ENCODE measurements at regions not wholly inside any gene's neighbourhood (a gene's known extent, or its start where the extent isn't known, plus 50 kb on each side); places are given as distances from the start of the nearest gene placed in this dataset.

DNA sequence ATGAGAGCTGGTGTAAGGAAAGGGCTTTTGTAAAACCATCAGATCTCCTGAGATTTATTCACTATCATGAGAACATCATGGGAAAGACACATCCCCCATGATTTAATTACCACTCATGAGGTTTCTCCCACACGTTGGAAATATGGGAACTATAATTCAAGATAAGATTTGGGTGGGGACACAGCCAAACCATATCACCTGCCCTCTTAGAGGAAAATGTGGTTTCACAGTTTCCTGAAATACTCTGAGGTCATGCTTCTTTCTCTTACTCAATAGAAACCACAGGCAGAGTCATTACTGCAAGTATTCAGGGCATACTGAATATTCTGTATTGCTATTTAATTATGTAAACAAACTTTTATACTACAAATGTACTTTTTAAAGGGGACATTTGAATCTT is 1453.3 kb downstream of the PCDH18 start:
- Histone ChIP-seq H3K4me3 (no peak overlapping the region), H3K9me3 (no peaks in the 10 kb centered on the region), H3K27me3 (no peaks in the 10 kb centered on the region), H3K27ac (no peak overlapping the region), H3K36me3 (no peaks in the 10 kb centered on the region), H3K4me1 (no peaks in the 10 kb centered on the region)
- TF ChIP-seq EP300 (IDR thresholded peaks at IDR 0.05): no peak
- TF ChIP-seq, protein P1, sequence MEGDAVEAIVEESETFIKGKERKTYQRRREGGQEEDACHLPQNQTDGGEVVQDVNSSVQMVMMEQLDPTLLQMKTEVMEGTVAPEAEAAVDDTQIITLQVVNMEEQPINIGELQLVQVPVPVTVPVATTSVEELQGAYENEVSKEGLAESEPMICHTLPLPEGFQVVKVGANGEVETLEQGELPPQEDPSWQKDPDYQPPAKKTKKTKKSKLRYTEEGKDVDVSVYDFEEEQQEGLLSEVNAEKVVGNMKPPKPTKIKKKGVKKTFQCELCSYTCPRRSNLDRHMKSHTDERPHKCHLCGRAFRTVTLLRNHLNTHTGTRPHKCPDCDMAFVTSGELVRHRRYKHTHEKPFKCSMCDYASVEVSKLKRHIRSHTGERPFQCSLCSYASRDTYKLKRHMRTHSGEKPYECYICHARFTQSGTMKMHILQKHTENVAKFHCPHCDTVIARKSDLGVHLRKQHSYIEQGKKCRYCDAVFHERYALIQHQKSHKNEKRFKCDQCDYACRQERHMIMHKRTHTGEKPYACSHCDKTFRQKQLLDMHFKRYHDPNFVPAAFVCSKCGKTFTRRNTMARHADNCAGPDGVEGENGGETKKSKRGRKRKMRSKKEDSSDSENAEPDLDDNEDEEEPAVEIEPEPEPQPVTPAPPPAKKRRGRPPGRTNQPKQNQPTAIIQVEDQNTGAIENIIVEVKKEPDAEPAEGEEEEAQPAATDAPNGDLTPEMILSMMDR (IDR thresholded peaks at IDR 0.05): no peak
- no peak for TF ChIP-seq POLR2A (IDR thresholded peaks at IDR 0.05)
- TF ChIP-seq POLR2AphosphoS5 (IDR thresholded peaks at IDR 0.05): no peak
- intact Hi-C loops (cut with DNase I): no loop called here
- no peak for DNase-seq
- WGBS, 2 donors: 2 to 20% methylated on average over 1 of the region's 1 CpG

DNA sequence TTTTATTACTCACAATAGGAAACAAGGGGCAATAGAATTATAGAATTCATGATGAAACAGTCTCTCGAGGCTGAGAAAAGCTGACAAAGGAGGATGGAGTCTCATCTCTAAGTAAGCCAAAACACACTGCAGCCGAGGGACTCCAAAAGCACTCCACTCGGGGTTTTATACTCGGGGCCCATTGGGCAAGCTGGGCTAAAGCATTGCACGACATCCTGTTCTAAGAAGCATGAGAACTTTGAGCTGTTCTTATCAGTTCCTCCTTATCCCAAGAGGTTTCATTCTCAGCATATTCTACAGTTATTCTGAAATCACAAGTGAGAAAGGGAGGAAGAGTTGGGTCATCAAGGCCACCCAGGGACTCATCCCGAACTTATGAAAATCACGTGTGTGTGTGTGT is 1475.5 kb downstream of the PCDH18 start:
- 68 to 85% methylated on average over 7 of the region's 7 CpGs for WGBS, 2 donors
- DNase-seq: no peak
- intact Hi-C loops (cut with DNase I): no loop called here
- Histone ChIP-seq H3K36me3 (no peaks in the 10 kb centered on the region), H3K27me3 (no peaks in the 10 kb centered on the region), H3K27ac (no peak overlapping the region), H3K4me3 (no peak overlapping the region), H3K4me1 (no peaks in the 10 kb centered on the region), H3K9me3 (no peaks in the 10 kb centered on the region)
- TF ChIP-seq POLR2A (IDR thresholded peaks at IDR 0.05) (no peak), EP300 (IDR thresholded peaks at IDR 0.05) (no peak), POLR2AphosphoS5 (IDR thresholded peaks at IDR 0.05) (no peak)
- TF ChIP-seq, protein P1 (IDR thresholded peaks at IDR 0.05): no peak

DNA sequence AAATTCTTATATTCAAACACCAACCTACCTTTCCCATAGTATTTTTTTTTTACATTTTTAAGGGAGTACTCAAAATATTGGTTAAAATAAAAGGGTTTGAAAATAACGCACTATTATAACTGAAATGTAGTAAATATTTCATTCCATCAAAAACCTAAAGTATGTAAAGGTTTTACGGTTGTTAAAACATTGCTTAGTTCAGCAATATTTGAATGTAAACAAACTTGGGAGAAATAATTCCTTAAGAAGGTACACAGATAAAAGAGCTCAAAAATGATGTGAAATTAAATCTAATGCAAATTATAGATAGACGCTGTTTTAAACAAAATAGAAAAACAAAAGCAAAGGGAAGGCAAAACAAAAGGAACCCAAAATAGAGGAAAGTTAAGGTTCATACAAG is 1476.9 kb downstream of the PCDH18 start:
- H3K4me1 ChIP-seq: no peaks in the 10 kb centered on the region
- no peak overlapping the region for H3K4me3 ChIP-seq
- no peaks in the 10 kb centered on the region for H3K36me3 ChIP-seq
- H3K27ac ChIP-seq: no peak overlapping the region
- no peak for DNase-seq
- H3K27me3 ChIP-seq: no peaks in the 10 kb centered on the region
- no peaks in the 10 kb centered on the region for H3K9me3 ChIP-seq
- WGBS, 2 donors: 86 to 93% methylated on average over 3 of the region's 3 CpGs
- TF ChIP-seq EP300 (IDR thresholded peaks at IDR 0.05) (no peak), POLR2A (IDR thresholded peaks at IDR 0.05) (no peak), POLR2AphosphoS5 (IDR thresholded peaks at IDR 0.05) (no peak)
- TF ChIP-seq, protein P1 (IDR thresholded peaks at IDR 0.05): no peak
- intact Hi-C loops (cut with DNase I): no loop called here

DNA sequence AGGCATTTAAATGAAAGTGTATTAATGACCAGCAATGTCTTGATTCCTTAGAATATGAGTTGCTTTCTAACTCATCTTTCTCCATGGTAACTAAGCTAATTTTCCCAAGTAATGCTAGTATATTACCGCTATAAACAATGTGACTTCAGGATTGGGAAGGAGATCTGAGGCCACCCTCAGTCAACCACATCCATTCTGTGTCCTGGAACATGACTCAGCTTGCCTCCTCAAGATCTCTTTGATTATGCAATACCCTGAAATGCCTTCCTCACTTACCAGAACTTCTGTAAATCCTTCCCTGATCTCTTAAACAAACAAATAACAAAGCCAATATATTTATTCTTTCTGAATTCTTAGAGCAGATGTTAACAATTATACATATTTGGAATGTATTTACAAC is 1495.5 kb downstream of the PCDH18 start:
- Histone ChIP-seq H3K4me1 (no peaks in the 10 kb centered on the region), H3K4me3 (no peak overlapping the region), H3K27me3 (no peaks in the 10 kb centered on the region), H3K9me3 (no peaks in the 10 kb centered on the region), H3K27ac (no peak overlapping the region), H3K36me3 (no peaks in the 10 kb centered on the region)
- TF ChIP-seq POLR2AphosphoS5 (IDR thresholded peaks at IDR 0.05) (no peak), POLR2A (IDR thresholded peaks at IDR 0.05) (no peak), EP300 (IDR thresholded peaks at IDR 0.05) (no peak)
- TF ChIP-seq, protein P1 (IDR thresholded peaks at IDR 0.05): no peak
- DNase-seq: no peak
- intact Hi-C loops (cut with DNase I): no loop called here
- 80 to 88% methylated on average over 1 of the region's 1 CpG for WGBS, 2 donors

DNA sequence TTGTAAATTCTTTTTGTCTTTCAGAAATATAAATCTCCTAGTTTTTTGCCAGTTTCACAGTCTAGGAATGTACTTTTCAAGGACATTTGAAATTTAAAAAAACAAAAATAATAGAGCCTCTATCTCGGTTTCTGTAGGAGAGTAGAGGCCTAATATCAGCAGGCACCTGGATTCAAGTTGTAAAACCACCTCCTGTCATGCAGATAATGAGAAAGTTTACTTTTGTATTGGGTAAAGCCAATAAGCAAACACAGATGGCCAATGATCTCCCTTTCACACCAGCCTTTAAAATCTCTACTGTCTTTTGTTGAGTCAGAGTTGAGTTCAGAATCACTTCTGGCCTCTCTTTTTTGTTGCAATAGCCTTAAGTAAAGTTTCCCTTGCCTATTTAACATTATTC is 1499.9 kb downstream of the PCDH18 start:
- WGBS, 2 donors: 24 to 62% methylated on average over 1 of the region's 1 CpG
- Histone ChIP-seq H3K4me1 (no peaks in the 10 kb centered on the region), H3K27me3 (no peaks in the 10 kb centered on the region), H3K36me3 (no peaks in the 10 kb centered on the region), H3K27ac (no peak overlapping the region), H3K4me3 (no peak overlapping the region), H3K9me3 (no peaks in the 10 kb centered on the region)
- TF ChIP-seq POLR2A (IDR thresholded peaks at IDR 0.05): no peak
- no peak for TF ChIP-seq POLR2AphosphoS5 (IDR thresholded peaks at IDR 0.05)
- TF ChIP-seq, protein P1 (IDR thresholded peaks at IDR 0.05): no peak
- no peak for TF ChIP-seq EP300 (IDR thresholded peaks at IDR 0.05)
- no peak for DNase-seq
- intact Hi-C loops (cut with DNase I): no loop called here
